B cell (primary cell): ENCODE measurements at regions not wholly inside any gene's neighbourhood (a gene's known extent, or its start where the extent isn't known, plus 50 kb on each side); places are given as distances from the start of the nearest gene placed in this dataset.

Experiments
- ATAC-seq: fragments of 200-7000 bp; cut with Tn5 transposase; one replicate; pipeline ENCODE4 v1.10.0; 2021; ENCODE audit warnings: low read depth, mild to moderate bottlenecking, moderate number of reproducible peaks, moderate library complexity
- CTCF ChIA-PET: fragments of 350-600 bp; sonication (Branson Sonifier 250); formaldehyde crosslinking; loops from one replicate; lab custom pipeline; 2021; ENCODE audit warnings: antibody characterized with exemption, inconsistent platforms; lab: Charles Lee
- POLR2A ChIA-PET: fragments of 350-600 bp; sonication (Branson Sonifier 250); formaldehyde crosslinking; loops from one replicate; lab custom pipeline; 2021; ENCODE audit warnings: antibody characterized with exemption; lab: Charles Lee
- DNase-seq: peaks from one replicate; pipeline ENCODE4 v3.0.0; 2013
- H2AFZ ChIP-seq: 2 replicates; pipeline ENCODE4 v1.6.1; 2012; ENCODE audit warnings: mild to moderate bottlenecking, low read depth, low read length; ENCODE audit not compliant: insufficient read depth, poor library complexity, severe bottlenecking
- H3K27ac ChIP-seq, 2 donors: 1 replicate in 1 of 2; 2 replicates in 1 of 2; pipeline ENCODE4 v1.5.1; 2012 to 2013; ENCODE audit warnings: low read length in 2 of 2, mild to moderate bottlenecking in 2 of 2, moderate library complexity in 1 of 2
- H3K27me3 ChIP-seq, 4 experiments: fragments of 200-600 bp in 1 of 4; sonication (generic) in 1 of 4; replicated peaks in 1 of 4; 1 replicate in 2 of 4; 2 replicates in 2 of 4; pipeline versions ENCODE4 v1.6.1 to v1.7.0; 2013 to 2016; ENCODE audit warnings: low read length in 3 of 4, mild to moderate bottlenecking in 2 of 4, mixed read lengths in 1 of 4, moderate library complexity in 1 of 4; ENCODE audit not compliant: insufficient read depth in 4 of 4, control insufficient read depth in 3 of 4; ENCODE audit errors: control extremely low read depth in 1 of 4
- H3K36me3 ChIP-seq, 2 experiments: replicated peaks in 1 of 2; 1 replicate in 1 of 2; 2 replicates in 1 of 2; pipeline versions ENCODE4 v1.6.1 to v1.7.1; 2013; ENCODE audit warnings: low read length in 1 of 2; ENCODE audit not compliant: insufficient read depth in 2 of 2, control insufficient read depth in 1 of 2; ENCODE audit errors: control extremely low read depth in 1 of 2, extremely low read depth in 1 of 2
- H3K4me1 ChIP-seq, 2 donors: fragments of 200-600 bp in 1 of 2; sonication (generic) in 1 of 2; 1 replicate in 1 of 2; 2 replicates in 1 of 2; pipeline versions ENCODE4 v1.5.1 to v1.6.1; 2013 to 2017; ENCODE audit warnings: low read length in 2 of 2; ENCODE audit not compliant: control insufficient read depth in 2 of 2, insufficient read depth in 2 of 2
- H3K4me2 ChIP-seq: replicated peaks from 2 replicates; pipeline ENCODE3; 2012; ENCODE audit warnings: mild to moderate bottlenecking, low read depth, low read length; ENCODE audit not compliant: poor library complexity, severe bottlenecking
- H3K4me3 ChIP-seq, 5 experiments: fragments of 200-600 bp in 1 of 5; sonication (generic) in 1 of 5; 1 replicate in 3 of 5; 2 replicates in 2 of 5; pipeline versions ENCODE4 v1.5.1 to v1.7.0; 2011 to 2016; ENCODE audit warnings: low read length in 4 of 5, mild to moderate bottlenecking in 4 of 5, low read depth in 2 of 5, control low read depth in 1 of 5, moderate library complexity in 1 of 5; ENCODE audit not compliant: insufficient read depth in 1 of 5; ENCODE audit errors: control extremely low read depth in 1 of 5, extremely low read depth in 1 of 5
- H3K79me2 ChIP-seq: fragments of 200-600 bp; sonication (generic); one replicate; pipeline ENCODE4 v1.6.0; 2016; ENCODE audit warnings: low read length; ENCODE audit not compliant: control insufficient read depth, insufficient read depth
- H3K9ac ChIP-seq: fragments of 200-600 bp; sonication (generic); 2 replicates; pipeline ENCODE4 v1.6.1; 2017; ENCODE audit warnings: mild to moderate bottlenecking, low read length, moderate library complexity
- H3K9me3 ChIP-seq, 3 donors: one replicate each; pipeline versions ENCODE4 v1.6.1 to v1.7.1; 2013; ENCODE audit warnings: low read length in 2 of 3; ENCODE audit not compliant: control insufficient read depth in 2 of 3, insufficient read depth in 1 of 3; ENCODE audit errors: control extremely low read depth in 1 of 3
- H4K20me1 ChIP-seq: 2 replicates; pipeline ENCODE4 v1.6.0; 2012; ENCODE audit warnings: mild to moderate bottlenecking, low read length; ENCODE audit not compliant: insufficient read depth, control insufficient read depth, poor library complexity, severe bottlenecking
- H3K27ac Mint-ChIP-seq: one replicate; pipeline ENCODE4 v1.8.0; 2021; ENCODE audit warnings: mixed read lengths
- H3K27me3 Mint-ChIP-seq: one replicate; pipeline ENCODE4 v1.8.0; 2021; ENCODE audit warnings: mixed read lengths
- H3K4me1 Mint-ChIP-seq: one replicate; pipeline ENCODE4 v1.8.0; 2021; ENCODE audit warnings: mixed read lengths
- H3K4me3 Mint-ChIP-seq: one replicate; pipeline ENCODE4 v1.8.0; 2021; ENCODE audit warnings: mixed read lengths
- H3K9me3 Mint-ChIP-seq: one replicate; pipeline ENCODE4 v1.8.0; 2022; ENCODE audit warnings: mixed read lengths; ENCODE audit not compliant: insufficient read depth
- CTCF ChIP-seq: fragments of 200-600 bp; IDR thresholded peaks from one replicate; pipeline ENCODE4 v1.8.0; 2022; ENCODE audit warnings: antibody characterized with exemption, mild to moderate bottlenecking
- EZH2 ChIP-seq: IDR thresholded peaks from 2 replicates; pipeline ENCODE4 v1.6.1; 2012; ENCODE audit warnings: borderline replicate concordance, low read depth, mild to moderate bottlenecking, moderate library complexity, low read length; ENCODE audit not compliant: insufficient read depth, poor library complexity, severe bottlenecking
- WGBS: methylation state at CpG from one replicate; pipeline ENCODE4 v1.1.5; 2013; ENCODE audit warnings: missing lambda C conversion rate; ENCODE audit not compliant: insufficient coverage; 5-methylcytosine and 5-hydroxymethylcytosine counted together
- intact Hi-C: fragments of 100-400 bp; cut with micrococcal nuclease; formaldehyde crosslinking; loops from one replicate; pipeline ENCODE4 v1.10.0; 2022

DNA sequence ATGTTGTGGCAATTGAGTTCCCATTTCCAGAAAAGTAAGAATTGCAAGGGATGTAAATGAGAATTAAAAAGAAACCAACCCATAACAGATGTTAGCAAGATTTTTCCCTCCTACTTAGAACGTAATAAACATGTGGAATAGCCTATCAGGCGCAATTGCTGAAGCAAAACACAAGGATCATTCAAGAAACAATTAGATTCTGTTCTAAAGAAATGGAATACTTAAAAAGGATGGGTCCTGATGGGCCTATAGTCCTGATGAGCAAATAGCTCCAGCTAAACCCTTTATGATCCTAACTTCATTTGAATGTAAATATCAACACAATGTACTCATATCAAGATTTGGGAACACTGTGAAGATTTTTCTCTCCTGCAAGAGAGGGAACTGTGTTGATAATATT is 771.0 kb upstream of the CDH7 start:
- no CpG with 5 or more reads among the region's 2 CpGs for WGBS
- CTCF ChIA-PET = no interaction called here
- TF ChIP-seq EZH2 (no peak), CTCF (no peak)

DNA sequence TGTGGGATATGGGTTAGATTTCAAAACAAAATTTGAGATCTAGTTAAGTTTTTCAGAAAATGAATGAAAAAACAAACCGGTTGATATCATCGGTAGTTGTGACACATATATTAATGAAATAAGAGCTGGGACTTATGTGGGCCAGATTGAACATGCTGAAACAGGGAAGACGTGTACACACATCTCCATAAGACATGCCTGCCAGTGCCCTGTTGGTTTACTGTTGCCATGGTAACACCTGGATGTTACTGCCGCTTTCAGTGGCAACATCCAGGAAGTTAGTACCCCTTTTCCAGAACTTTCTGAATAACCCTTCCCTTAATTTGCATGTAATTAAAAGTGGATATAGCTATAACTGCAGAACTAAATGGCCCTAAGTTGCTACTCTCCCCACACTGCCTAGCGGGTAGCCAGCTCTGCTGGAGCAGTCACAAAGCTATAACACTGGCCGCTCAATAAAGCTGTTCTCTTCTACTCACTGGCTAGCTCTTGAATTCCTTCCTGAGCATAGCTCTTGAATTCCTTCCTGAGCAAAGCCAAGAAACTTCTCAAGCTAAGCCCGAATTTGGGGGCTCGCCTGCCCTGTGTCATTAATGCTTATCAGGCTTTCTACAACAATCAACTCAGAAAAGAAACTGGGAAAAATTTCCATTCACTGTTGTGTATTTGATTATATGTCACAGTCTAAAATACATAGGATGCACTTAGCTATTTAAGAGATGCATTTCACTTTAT is 776.3 kb upstream of the CDH7 start:
- Histone ChIP-seq H3K27ac (no peak overlapping the region), H3K4me2 (no peak overlapping the region), H3K79me2 (no peaks in the 10 kb centered on the region), H4K20me1 (no peaks in the 10 kb centered on the region), H3K4me3 (no peak overlapping the region), H2AFZ (no peak overlapping the region), H3K9ac (no peak overlapping the region), H3K9me3 (no peaks in the 10 kb centered on the region), H3K4me1 (no peaks in the 10 kb centered on the region), H3K27me3 (no peaks in the 10 kb centered on the region), H3K36me3 (no peaks in the 10 kb centered on the region)
- no peak for DNase-seq
- Mint-ChIP-seq H3K27me3 (no peaks in the 10 kb centered on the region), H3K9me3 (no peaks in the 10 kb centered on the region), H3K4me1 (no peaks in the 10 kb centered on the region), H3K4me3 (no peak overlapping the region), H3K27ac (no peak overlapping the region)
- CTCF ChIA-PET = interaction anchor here (1.6 kb wide), 1 partner anchor 9 kb away, joined by 3 read pairs; no protein-coding TSS in a partner anchor
- POLR2A ChIA-PET = no interaction called here
- TF ChIP-seq CTCF (no peak), EZH2 (no peak)
- ATAC-seq = no peak
- intact Hi-C loops = no loop called here
- 91% methylated on average over 5 of the region's 8 CpGs for WGBS

More for the DNA sequence above, 771.0 kb upstream of the CDH7 start:
- H3K9me3 Mint-ChIP-seq = no peaks in the 10 kb centered on the region
- Histone ChIP-seq H3K4me1 (no peaks in the 10 kb centered on the region), H3K79me2 (no peaks in the 10 kb centered on the region), H3K9me3 (peaks cover 0 to 7% (median 0%) of the 10 kb centered on the region in 3 donors), H3K27me3 (no peaks in the 10 kb centered on the region), H3K27ac (no peak overlapping the region), H3K9ac (no peak overlapping the region), H2AFZ (no peak overlapping the region), H3K4me2 (no peak overlapping the region), H3K4me3 (no peak overlapping the region), H3K36me3 (no peaks in the 10 kb centered on the region), H4K20me1 (no peaks in the 10 kb centered on the region)
- DNase-seq = no peak
- H3K27ac Mint-ChIP-seq = no peak overlapping the region
- no peak overlapping the region for H3K4me3 Mint-ChIP-seq
- POLR2A ChIA-PET = no interaction called here
- no peak for ATAC-seq
- intact Hi-C loops = no loop called here
- H3K4me1 Mint-ChIP-seq = no peaks in the 10 kb centered on the region
- H3K27me3 Mint-ChIP-seq = no peaks in the 10 kb centered on the region
